ENCODE measurements at regions not wholly inside any gene's neighbourhood (a gene's known extent, or its start where the extent isn't known, plus 50 kb on each side); places are given as distances from the start of the nearest gene placed in this dataset.
A peak's percentile ranks its signal among the peaks of the same experiment; 100 is the strongest.

- DNase-seq (ENCODE audit: low read depth), result no peak
Measured at GRCh38 chr2:172153156-172153555, 50.5 kb upstream of the DLX2 start.

- DNase-seq (ENCODE audit: low read depth), result no peak
Measured at GRCh38 chr2:172153757-172154156, 51.1 kb upstream of the DLX2 start.

- no peak for DNase-seq (ENCODE audit: low read depth)
Measured at GRCh38 chr2:172155752-172156151, 53.1 kb upstream of the DLX2 start.

DNA sequence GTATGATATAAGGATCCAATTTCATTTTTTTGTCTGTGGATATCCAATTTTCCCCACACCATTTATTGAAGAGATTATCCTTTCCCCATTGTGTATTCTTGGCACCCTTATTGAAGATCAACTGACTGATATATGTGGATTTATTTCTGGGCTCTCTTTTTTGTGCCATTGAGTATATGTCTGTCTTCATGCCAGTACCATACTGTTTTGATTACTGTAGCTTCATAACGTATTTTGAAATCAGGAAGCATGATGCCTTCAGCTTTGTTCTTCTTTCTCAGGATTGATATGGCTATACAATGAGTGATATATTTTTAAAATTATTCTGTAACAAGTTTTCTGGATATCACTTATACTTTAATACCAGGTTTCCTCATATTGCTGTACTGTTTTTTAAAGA is 58.1 kb upstream of the DLX2 start:
- DNase-seq (ENCODE audit: low read depth), result no peak

GRCh38 chr2:172162225-172162733 is 59.6 kb upstream of the DLX2 start:
- no peak for DNase-seq (ENCODE audit: low read depth)

DNA sequence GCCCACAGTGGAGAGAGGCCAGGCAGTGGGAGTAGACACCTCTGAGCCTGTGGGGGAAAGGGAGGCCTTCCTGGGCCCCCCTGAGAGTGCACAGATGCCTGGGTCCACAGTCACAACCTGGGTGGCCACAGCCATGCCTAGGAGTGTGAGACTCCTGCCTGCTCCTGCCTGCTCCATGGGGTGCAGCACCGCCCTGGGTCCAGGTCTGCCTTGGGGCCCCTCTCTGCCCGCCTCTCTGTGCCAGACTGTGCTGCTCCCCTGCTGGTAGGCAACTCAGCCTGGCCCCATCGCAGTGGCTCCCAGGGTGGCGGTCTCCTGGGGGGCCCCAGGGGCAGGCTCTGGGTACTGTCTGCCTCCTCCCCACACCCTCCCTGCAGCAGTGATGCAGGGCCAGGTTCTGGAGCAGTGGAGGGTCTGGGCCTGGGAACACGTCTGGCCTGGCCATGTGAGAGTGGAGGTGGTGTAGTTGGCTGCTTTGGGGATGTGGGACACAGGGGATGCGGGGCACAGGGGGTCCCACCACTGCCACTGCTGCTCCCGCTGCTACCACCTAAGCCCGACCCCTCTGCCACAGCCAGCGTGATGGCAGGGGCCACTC is 60.1 kb upstream of the DLX2 start:
- DNase-seq (ENCODE audit: low read depth), result no peak

DNA sequence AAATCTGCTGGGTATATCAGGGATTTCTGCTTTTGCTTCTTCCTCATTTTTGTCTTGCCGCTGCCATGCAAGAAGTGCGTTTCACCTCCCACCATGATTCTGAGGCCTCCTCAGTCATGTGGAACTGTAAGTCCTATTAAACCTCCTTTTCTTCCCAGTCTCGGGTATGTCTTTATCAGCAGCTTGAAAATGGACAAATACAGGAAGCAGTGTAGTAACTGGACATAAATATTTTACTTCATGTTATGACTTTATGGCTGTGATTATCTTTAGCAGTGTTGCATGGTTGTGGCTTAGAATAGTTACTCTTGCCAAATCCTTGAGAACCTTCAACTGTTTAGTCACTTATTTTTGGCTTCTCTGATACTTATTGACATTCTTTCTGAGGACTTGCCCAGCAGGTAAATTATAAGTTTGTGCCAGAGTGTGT is 66.2 kb upstream of the DLX2 start:
- no peak for DNase-seq (ENCODE audit: low read depth)

DNA sequence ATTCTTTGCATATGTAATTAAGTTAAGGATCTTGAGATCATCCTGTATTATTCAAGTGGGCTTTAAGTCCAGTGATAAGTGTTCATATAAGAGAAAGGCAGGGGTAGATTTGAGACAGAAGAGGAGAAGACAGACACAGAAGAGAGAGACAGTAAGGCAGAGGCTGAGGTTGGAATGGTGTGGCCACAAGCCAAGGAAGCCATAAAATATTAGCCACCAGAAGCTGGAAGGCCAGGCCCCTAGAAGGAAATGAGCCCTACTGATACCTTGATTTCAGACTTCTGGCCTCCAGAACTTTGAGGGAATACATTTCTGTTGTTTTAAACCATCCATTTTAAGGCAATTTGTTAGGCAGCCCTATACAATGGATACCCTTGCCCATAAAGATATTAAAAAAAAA is 66.9 kb upstream of the DLX2 start:
- no peak for DNase-seq (ENCODE audit: low read depth)

DNA sequence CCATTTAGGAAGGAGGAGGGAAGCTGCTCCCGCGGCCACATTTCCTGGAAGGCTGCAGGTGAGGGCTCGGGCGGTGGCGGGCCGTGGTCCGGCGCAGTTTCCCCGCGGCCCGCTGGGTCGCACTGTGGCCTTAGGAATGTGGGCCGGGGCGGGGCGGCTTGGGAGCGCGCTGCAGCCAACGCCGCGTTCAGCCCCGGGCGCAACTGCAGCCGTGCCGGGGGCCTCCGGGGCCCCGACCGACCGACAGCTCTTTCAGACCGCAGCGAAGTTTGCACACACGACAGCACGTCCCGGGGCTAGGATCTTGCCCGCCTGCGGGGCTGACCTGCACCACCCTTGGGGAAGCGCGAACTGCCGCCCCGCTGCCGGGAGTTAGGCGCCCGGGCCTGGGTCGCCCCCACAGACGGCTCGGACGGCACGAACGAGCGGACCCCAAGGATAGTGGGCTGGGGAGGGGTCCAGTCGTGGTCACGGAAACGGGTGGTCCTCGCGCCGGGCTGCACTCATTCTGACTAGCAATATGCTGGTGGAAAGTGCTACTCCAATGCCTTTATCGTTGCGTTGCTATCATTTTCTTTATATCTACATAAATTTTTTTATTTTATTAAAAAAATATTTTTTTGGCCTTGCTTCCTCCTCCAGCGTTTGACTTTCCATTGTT is 69.9 kb upstream of the DLX2 start:
- DNase-seq (ENCODE audit: low read depth), result peak; percentile 57

DNA sequence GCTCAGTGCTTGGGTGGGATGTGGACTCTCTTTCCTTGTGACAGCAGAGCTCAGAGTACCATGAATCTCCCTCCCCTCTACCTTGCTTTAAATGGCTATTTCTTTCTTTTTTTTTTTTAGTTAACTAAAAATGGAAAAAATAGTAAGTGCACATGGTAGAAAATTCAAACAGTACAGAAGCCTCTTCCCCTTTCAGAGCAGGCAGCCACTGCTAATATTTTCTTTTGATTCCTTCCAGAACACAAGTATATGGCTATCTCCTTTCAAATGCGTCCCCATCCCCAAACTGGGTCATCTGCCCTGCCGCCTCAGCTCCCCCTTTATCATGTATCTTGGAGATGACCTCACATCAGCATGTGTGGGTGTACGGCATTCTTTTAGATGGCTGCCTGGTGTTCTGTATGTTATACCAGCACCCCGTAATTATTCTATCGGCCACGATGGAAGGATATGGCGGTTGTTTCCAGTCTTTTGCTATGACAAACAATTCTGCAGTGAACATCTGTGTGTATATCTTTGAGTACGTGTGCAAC is 70.5 kb upstream of the DLX2 start:
- no peak for DNase-seq (ENCODE audit: low read depth)

DNA sequence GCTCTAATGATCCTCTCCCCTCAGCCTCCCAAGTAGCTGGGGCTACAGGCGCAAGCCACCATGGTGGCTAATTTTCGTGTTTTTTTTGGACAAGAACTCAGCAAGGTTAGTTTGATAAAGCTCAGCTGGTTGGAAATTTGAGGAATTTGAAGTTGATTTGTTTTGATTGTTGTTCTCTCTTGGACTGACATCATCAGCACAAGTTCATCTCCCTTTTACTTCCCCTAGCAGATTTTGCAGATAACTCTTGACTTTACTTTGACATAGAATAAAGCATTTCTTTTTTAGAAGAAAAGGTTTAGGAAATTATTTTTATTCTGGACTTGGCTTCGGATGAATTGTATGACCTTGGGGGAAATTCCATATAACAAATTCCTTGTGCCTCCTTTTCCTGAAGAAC is 74.9 kb upstream of the DLX2 start:
- DNase-seq (ENCODE audit: low read depth), result no peak

DNA sequence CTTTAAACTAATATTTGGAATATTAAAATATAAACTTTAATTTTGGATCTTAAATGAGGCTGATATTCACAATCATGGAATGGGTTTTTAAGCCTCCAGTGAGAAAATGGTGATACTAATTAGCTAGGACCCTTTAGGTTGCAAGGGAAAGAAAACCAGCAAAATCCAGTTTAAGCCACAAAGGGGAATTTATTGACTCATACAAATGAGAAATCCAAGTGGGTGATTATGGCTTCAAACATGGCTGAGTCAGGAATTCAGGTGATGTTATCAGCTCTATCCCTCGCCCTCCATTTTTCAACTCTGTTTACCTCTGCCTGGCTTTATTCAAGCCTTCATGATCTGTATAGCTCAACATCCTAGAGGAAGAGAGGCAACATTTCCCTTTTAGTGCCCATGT is 75.3 kb upstream of the DLX2 start:
- DNase-seq (ENCODE audit: low read depth), result no peak

DNA sequence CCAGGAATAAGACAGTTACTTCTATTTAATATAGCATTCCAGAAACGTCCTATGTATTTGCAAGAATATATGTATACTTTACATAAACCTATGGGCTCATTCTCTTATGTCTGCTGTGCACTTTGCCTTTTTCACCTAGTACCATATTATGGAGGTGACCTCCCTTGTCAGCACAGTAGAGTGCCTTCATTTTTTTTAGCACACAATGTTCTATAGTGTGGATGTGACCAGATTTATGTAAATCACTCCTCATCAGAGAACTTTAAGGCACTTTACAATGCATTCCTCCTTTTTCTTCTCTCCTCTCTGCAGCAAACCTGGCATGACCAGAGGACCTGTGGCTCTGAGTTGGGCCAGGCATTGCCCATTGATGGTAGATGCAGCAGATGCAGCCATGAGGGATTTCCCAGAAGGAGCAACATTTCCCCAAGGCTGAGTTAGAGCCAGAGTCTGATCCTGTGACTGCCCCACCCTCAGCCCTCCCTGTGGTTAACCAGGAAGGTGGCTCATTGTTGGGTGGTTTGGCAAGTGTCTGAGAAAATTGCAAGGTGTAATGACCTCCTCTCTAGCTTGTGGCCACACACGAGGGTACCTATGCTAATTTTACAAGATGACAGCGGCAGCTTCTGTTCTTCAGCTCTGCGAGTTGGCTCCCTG is 76.5 kb upstream of the DLX2 start:
- DNase-seq (ENCODE audit: low read depth), result peak; percentile 6

GRCh38 chr2:172181840-172182239 is 79.1 kb upstream of the DLX2 start:
- no peak for DNase-seq (ENCODE audit: low read depth)

- DNase-seq (ENCODE audit: low read depth), result no peak
Measured at GRCh38 chr2:172182624-172183023, 79.9 kb upstream of the DLX2 start.

GRCh38 chr2:172193331-172194089 is 90.8 kb upstream of the DLX2 start:
- no peak for DNase-seq (ENCODE audit: low read depth)

- DNase-seq (ENCODE audit: low read depth), result no peak
Measured at GRCh38 chr2:172195836-172196376, 93.2 kb upstream of the DLX2 start.

DNA sequence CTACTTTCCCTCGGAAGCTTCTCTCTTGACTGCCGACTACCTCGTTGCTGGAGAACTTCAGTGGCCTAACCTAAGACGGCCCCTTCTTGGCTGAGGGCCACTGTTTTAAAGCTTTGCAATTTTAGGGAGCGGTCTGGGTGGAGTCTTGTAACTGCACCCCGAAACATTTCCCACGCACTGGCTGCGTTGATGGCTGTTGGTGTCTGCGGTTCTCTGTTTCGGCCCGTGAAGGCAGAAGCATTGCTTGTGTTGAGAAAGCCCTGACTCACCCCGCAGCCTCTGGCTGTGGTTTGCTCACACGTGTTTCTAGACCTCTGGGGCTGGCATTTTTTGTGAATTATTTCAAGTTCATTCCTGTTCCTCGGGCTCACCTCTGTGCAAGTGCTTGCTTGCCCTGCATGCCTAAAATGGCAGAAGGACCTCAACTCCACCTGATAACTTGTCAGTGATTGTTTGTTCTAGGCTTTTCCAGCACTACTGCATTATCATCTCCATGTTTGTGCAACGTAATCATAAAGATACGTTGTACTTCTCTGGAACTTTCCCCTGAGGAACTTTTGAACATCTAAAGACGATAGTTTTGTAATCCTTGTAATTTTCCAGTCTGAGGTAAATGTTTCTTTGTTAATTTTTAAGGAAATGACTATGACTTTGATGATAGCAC is 94.2 kb upstream of the DLX2 start:
- DNase-seq (ENCODE audit: low read depth), result peak; percentile 45

DNA sequence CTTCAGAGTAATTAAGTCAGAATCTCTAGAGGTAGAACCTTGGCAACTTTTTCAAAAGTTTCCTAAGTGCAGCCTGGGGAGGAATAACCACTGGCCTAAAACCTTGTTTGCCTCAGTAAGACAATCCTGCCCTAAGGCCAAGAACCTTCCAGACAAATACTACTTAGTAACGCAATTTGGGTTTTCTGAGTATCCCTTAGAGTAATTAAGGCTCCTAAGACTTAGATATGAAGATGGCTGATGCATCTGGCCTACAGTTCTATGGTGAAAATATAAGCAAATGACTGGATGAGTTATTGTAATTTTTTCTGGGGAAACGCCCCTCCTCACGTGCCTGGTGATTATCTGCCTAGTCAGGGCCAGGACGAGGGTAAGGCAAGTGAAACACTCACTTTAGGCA is 95.7 kb upstream of the DLX2 start:
- no peak for DNase-seq (ENCODE audit: low read depth)

- no peak for DNase-seq (ENCODE audit: low read depth)
Measured at GRCh38 chr2:172198908-172199307, 96.2 kb upstream of the DLX2 start.

DNA sequence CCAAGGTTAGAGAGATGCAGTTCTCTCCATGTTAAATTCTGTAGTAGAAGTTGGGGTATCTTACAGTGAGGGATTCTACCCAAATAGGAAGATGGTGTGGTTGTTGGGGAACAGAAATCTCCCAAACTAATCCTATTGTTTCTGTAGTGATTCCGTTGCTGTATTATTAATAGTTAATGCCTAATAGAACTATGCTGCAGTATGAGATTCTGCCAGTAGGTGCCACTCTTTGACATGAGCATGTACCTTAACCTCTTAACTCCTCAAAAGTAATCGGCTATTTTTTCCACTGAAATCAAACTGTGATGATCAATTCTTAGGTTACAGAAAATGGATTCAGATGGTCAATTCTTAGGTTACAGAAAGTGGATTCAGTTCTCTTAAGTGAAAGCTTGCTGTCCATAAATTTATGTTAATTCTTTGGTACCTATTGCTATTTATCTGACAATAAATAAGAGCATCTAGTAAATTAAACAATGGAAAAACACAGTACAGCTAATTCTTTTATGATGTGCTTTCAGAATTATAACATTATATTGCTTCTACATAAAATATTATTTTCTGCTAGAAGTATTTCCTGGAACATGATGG is 97.9 kb upstream of the DLX2 start:
- no peak for DNase-seq (ENCODE audit: low read depth)
